ENCODE measurements at regions not wholly inside any gene's neighbourhood (a gene's known extent, or its start where the extent isn't known, plus 50 kb on each side); places are given as distances from the start of the nearest gene placed in this dataset.

DNA sequence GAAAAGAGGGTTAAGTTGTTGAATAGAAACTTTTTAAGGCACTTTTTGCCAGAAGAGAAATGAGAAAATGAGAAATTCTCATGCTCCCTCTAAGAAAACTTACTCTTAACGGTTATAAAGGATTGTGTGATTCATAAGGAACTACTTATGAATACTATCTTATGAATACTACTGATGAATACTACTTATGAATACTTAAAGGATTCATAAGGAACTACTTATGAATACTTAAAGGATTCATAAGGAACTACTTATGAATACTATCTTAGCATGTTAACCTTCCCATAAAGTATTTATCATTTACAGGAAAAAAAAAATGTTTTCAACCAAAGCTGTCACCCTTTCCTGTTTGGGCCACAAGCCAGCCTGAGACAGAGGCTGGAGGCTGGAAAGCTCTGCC is 53.1 kb upstream of the UCN3 start:
- no peak for DNase-seq

- DNase-seq, result no peak
Observed at GRCh38 chr10:5314840-5315239, 49.9 kb upstream of the UCN3 start.

Measured in dermis blood vessel endothelial cell (primary cell).